Pancreas (tissue), 10 donors: ENCODE measurements at regions not wholly inside any gene's neighbourhood (a gene's known extent, or its start where the extent isn't known, plus 50 kb on each side); places are given as distances from the start of the nearest gene placed in this dataset.
A peak's percentile ranks its signal among the peaks of the same experiment; 100 is the strongest.
"Not testable (repeated sequence)": the region's sequence is repeated elsewhere in the genome, so short reads cannot be mapped to it uniquely, and the experiment has no call there.

ENCODE experiments used
- ATAC-seq, 4 donors: fragments of 200-7000 bp; cut with Tn5 transposase; one replicate each; pipeline versions ENCODE4 v1.8.0 to v1.9.1; 2020; ENCODE audit warnings: mild to moderate bottlenecking in 4 of 4, moderate library complexity in 4 of 4
- DNase-seq, 6 donors: peaks; one replicate each; pipeline ENCODE4 v3.0.0-alpha.2; 2020
- FAIRE-seq: peaks from 2 replicates; lab custom pipeline; 2012; peaks lifted over from hg19 to GRCh38; lab: Jason Lieb, UNC
- H3K27ac ChIP-seq, 4 donors: fragments of 200-600 bp; sonication (generic); 1 replicate in 3 of 4; 2 replicates in 1 of 4; pipeline versions ENCODE4 v1.5.0 to v1.8.0; 2020
- H3K27me3 ChIP-seq, 4 donors: fragments of 200-600 bp; one replicate each; pipeline ENCODE4 v1.8.0; 2021
- H3K36me3 ChIP-seq, 3 donors: fragments of 200-600 bp; sonication (generic) in 1 of 3; one replicate each; pipeline versions ENCODE4 v1.5.0 to v1.8.0; 2020 to 2021
- H3K4me1 ChIP-seq, 3 donors: fragments of 200-600 bp; one replicate each; pipeline ENCODE4 v1.8.0; 2021
- H3K4me3 ChIP-seq, 4 donors: fragments of 200-600 bp; sonication (generic) in 2 of 4; one replicate each; pipeline versions ENCODE4 v1.5.0 to v1.8.0; 2020 to 2021
- H3K9me3 ChIP-seq, 4 donors: fragments of 200-600 bp; one replicate each; pipeline ENCODE4 v1.8.0; 2021
- WGBS, 2 donors: extraction: QIAGEN DNeasy Blood & Tissue Kit; methylation state at CpG; one replicate each; pipeline ENCODE4 v1.1.7; 2013; 5-methylcytosine and 5-hydroxymethylcytosine counted together
- intact Hi-C, 3 donors: fragments of 100-400 bp; cut with DNase I; formaldehyde crosslinking; loops; one replicate each; pipeline versions ENCODE4 v1.11.1 to v1.14.2; 2022
- TF ChIP-seq, protein P1 (sequence below), 4 donors: fragments of 200-600 bp; sonication (generic) in 3 of 4; IDR thresholded peaks; one replicate each; pipeline versions ENCODE4 v1.5.0 to v1.8.0; 2021; ENCODE audit warnings: antibody characterized with exemption in 4 of 4
- donor health status: healthy with polysubstance abuse.
- donor health status: DM: no; HTN: no; CAD: no; lungs with moderate emphysema.
- donor health status: DM: no; HTN: no; CAD: no.
- donor health status: control.
- donor health status: control.
- donor health status: Bipolar disorder and iron deficiency.
- donor health status: DM: yes; HTN: yes; CAD: no.
- donor health status: DM: no; HTN: no; CAD: no.
- donor health status: DM: no; HTN: no; CAD: no.
- donor health status: DM: yes; HTN: yes; CAD: no.

DNA sequence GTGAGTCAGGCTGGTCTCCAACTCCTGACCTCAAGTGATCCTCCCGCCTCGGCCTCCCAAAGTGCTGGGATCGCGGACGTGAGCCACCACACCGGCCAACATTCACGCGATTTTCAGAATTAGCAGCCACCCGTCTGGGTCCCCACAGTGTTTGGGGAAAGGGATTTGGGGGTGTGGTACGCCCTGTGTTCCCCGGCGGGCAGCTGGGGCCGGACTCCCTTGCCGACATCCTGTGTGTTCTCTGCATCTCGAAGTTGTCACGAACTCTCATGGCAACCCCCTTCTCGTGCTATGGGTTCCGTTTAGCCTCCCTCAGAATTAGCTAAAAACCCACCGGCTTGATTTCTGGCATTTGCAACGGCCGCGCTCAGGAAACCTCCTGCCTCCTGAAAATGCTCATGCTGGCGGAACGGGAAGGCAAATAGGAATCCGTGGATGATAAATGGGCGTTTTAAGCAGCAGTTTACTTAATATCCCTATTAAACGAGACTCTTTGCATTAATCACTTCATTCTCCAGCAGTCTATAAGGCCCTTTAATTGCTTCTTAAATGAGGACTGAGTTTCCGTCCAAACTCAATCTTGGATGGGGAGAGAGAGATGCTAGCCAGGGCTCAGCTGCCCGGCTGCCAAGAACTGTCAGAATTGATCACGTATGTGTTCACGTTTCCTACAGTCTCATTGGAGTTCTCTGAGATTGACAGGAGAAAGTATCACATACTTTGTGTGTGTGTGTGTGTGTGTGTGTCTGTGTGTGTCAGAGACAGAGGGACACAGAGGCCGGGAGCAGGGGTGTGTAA is 78.9 kb upstream of the PPP2R3B start:
- DNase-seq (no peak), ATAC-seq (no peak), FAIRE-seq (no peak)
- Histone ChIP-seq H3K4me1 (no peaks in the 10 kb centered on the region), H3K36me3 (no peaks in the 10 kb centered on the region), H3K27ac (no peak overlapping the region), H3K4me3 (no peak overlapping the region), H3K27me3 (no peaks in the 10 kb centered on the region), H3K9me3 (no peaks in the 10 kb centered on the region)
- WGBS, 2 donors: 70 to 79% methylated on average over 32 of the region's 32 CpGs
- TF ChIP-seq, protein P1, sequence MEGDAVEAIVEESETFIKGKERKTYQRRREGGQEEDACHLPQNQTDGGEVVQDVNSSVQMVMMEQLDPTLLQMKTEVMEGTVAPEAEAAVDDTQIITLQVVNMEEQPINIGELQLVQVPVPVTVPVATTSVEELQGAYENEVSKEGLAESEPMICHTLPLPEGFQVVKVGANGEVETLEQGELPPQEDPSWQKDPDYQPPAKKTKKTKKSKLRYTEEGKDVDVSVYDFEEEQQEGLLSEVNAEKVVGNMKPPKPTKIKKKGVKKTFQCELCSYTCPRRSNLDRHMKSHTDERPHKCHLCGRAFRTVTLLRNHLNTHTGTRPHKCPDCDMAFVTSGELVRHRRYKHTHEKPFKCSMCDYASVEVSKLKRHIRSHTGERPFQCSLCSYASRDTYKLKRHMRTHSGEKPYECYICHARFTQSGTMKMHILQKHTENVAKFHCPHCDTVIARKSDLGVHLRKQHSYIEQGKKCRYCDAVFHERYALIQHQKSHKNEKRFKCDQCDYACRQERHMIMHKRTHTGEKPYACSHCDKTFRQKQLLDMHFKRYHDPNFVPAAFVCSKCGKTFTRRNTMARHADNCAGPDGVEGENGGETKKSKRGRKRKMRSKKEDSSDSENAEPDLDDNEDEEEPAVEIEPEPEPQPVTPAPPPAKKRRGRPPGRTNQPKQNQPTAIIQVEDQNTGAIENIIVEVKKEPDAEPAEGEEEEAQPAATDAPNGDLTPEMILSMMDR (IDR thresholded peaks at IDR 0.05): no peak
- intact Hi-C loops: no loop called here

DNA sequence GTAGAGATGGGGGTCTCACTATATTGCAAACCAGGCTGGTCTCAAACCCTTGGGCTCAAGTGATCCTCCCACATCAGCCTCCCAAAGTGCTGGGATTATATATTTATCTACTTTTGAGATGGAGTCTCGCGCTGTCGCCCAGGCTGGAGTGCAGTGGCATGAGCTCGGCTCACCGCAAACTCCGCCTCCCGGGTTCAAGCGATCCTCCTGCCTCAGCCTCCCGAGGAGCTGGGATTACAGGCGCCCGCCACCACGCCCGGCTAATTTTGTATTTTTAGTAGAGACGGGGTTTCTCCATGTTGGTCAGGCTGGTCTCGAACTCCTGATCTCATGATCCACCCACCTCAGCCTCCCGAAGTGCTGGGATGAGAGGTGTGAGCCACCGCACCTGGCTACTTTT is 80.1 kb upstream of the PPP2R3B start:
- FAIRE-seq, H3K4me1 ChIP-seq, H3K9me3 ChIP-seq, H3K27ac ChIP-seq, H3K36me3 ChIP-seq, intact Hi-C loops, H3K4me3 ChIP-seq, H3K27me3 ChIP-seq, ATAC-seq: not testable (repeated sequence)
- peak in 1 of 6 donors; percentile 18 for DNase-seq
- WGBS, 2 donors: 86 to 94% methylated on average over 17 of the region's 17 CpGs

DNA sequence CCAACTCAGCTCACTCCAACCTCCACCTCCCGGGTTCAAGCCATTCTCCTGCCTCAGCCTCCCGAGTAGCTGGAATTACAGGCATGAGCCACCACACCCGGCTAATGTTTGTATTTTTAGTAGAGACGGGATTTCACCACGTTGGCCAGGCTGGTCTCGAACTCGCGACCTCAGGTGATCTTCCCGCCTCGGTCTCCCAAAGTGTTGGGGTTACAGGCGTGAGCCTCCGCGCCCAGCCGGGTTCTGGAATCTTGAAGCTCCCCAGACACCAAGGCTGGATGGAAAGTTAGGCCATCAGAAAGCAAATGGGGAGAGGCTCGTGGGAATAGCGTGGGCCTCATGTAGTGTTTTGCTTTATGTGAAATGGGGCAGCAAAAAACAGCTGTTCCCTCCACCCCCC is 81.0 kb upstream of the PPP2R3B start:
- H3K36me3 ChIP-seq, intact Hi-C loops, H3K4me3 ChIP-seq, ATAC-seq, H3K27me3 ChIP-seq, H3K9me3 ChIP-seq, DNase-seq, FAIRE-seq, H3K27ac ChIP-seq, H3K4me1 ChIP-seq: not testable (repeated sequence)
- WGBS, 2 donors: 80 to 86% methylated on average over 16 of the region's 16 CpGs

DNA sequence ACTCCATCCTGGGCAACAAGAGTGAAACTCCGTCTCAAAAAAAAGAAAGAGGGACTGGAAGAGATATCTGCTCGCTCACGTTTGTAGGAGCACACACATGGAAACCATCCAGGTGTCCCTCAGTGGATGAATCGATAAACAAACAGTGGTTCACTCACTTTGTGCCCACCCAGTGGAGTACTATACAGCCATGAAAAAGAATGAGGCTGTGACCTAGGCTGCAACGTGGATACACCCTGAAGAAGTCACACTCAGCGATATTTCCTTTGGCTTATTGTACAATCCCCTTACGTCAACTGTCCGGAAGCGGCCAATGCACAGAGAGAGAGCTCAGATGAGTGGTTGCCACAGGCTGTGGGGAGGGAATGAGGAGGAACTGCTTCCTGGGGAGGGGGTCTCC is 82.3 kb upstream of the PPP2R3B start:
- Histone ChIP-seq H3K4me3 (no peak overlapping the region), H3K4me1 (no peaks in the 10 kb centered on the region), H3K27ac (no peak overlapping the region), H3K9me3 (no peaks in the 10 kb centered on the region), H3K36me3 (no peaks in the 10 kb centered on the region), H3K27me3 (no peaks in the 10 kb centered on the region)
- 83 to 87% methylated on average over 9 of the region's 9 CpGs for WGBS, 2 donors
- no peak for DNase-seq
- TF ChIP-seq, protein P1 (IDR thresholded peaks at IDR 0.05): no peak
- no peak for FAIRE-seq
- intact Hi-C loops: no loop called here
- no peak for ATAC-seq

DNA sequence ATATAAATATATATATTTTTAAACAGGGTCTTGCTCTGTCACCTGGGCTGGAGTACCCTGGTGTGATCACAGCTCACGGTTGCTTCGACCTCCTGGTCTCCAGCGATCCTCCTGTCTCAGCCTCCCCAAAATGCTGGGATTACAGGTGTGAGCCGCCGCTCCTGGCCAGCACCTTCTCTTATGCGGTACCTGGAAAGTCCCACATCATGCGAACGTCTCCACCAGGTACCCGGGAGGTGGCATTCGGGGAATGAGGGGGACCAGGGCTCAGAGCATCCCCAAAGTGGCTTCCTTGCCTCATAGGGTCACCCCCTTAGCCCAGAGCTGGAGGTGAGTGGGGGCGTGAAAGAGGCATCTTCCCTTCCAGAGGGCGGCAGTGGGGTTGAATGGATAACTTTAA is 84.0 kb upstream of the PPP2R3B start:
- Histone ChIP-seq H3K27ac (no peak overlapping the region), H3K4me1 (no peaks in the 10 kb centered on the region), H3K36me3 (no peaks in the 10 kb centered on the region), H3K4me3 (no peak overlapping the region), H3K9me3 (no peaks in the 10 kb centered on the region), H3K27me3 (no peaks in the 10 kb centered on the region)
- TF ChIP-seq, protein P1 (IDR thresholded peaks at IDR 0.05): no peak
- ATAC-seq: no peak
- no peak for FAIRE-seq
- WGBS, 2 donors: 80 to 87% methylated on average over 12 of the region's 12 CpGs
- intact Hi-C loops: no loop called here
- no peak for DNase-seq

DNA sequence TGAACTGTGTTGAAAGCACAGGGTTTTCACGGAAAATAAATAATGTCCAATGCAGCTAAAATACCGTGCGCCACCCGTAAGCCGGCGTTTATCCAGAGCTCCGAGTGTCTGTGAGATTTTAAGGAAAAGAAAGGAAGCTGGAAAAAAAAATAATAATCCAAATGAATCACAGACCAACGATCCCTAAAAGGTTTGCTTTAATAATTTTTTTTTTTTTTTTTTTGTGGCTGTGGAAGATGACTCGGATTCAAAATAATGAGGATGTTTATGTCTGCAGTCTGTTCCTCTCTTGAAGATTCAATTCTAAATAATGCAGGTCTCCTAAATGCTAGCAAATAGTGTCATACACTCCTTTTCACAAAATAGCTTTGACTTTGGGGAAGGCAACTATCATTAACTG is 84.6 kb upstream of the PPP2R3B start:
- Histone ChIP-seq H3K4me1 (no peaks in the 10 kb centered on the region), H3K27ac (no peak overlapping the region), H3K4me3 (no peak overlapping the region), H3K27me3 (no peaks in the 10 kb centered on the region), H3K36me3 (no peaks in the 10 kb centered on the region), H3K9me3 (no peaks in the 10 kb centered on the region)
- intact Hi-C loops: no loop called here
- WGBS, 2 donors: 71 to 75% methylated on average over 9 of the region's 9 CpGs
- no peak for ATAC-seq
- DNase-seq: no peak
- FAIRE-seq: no peak
- TF ChIP-seq, protein P1 (IDR thresholded peaks at IDR 0.05): no peak

DNA sequence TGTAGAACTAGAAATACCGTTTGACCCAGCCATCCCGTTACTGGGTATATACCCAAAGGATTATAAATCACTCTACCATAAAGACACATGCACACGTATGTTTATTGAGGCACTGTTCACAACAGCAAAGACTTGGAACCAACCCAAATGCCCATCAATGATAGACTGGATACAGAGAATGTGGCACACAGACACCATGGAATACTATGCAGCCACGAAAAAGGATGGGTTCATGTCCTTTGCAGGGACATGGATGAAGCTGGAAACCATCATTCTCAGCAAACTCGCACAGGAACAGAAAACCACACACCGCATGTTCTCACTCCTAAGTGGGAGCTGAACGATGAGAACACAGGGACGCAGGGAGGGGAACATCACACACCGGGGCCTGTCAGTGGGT is 85.6 kb upstream of the PPP2R3B start:
- H3K4me3 ChIP-seq, ATAC-seq, H3K27ac ChIP-seq, FAIRE-seq, H3K27me3 ChIP-seq, H3K4me1 ChIP-seq, H3K9me3 ChIP-seq, H3K36me3 ChIP-seq, intact Hi-C loops, DNase-seq: not testable (repeated sequence)
- 78 to 85% methylated on average over 9 of the region's 9 CpGs for WGBS, 2 donors
